Testis (tissue), 2 donors: ENCODE measurements at regions not wholly inside any gene's neighbourhood (a gene's known extent, or its start where the extent isn't known, plus 50 kb on each side); places are given as distances from the start of the nearest gene placed in this dataset.

ENCODE experiments used
- CTCF ChIP-seq, 3 experiments: fragments of 450-650 bp in 2 of 3; fragments of 200-600 bp in 1 of 3; sonication (generic) in 1 of 3; IDR thresholded peaks; one replicate each; pipeline ENCODE4 v1.5.1; 2016 to 2019; ENCODE audit warnings: antibody characterized with exemption in 3 of 3, mild to moderate bottlenecking in 2 of 3, moderate library complexity in 1 of 3
- POLR2A ChIP-seq: fragments of 450-650 bp; IDR thresholded peaks from one replicate; pipeline ENCODE4 v1.6.1; 2017; ENCODE audit warnings: antibody characterized with exemption, mild to moderate bottlenecking, moderate library complexity

- TF ChIP-seq CTCF (IDR thresholded peaks at IDR 0.05), result no peak
- TF ChIP-seq POLR2A, result no peak
These were observed 611.8 kb upstream of the FANCL start for GRCh38 chr2:58852905-58853304.
